Neuronal stem cell (in vitro differentiated cells): ENCODE measurements at regions not wholly inside any gene's neighbourhood (a gene's known extent, or its start where the extent isn't known, plus 50 kb on each side); places are given as distances from the start of the nearest gene placed in this dataset.
A peak's percentile ranks its signal among the peaks of the same experiment; 100 is the strongest.

Experiments
- DNase-seq: peaks from one replicate; pipeline ENCODE4 v3.0.0-alpha.2; 2013; ENCODE audit warnings: low spot score
- H2AFZ ChIP-seq: one replicate; pipeline ENCODE4 v1.6.1; 2013; ENCODE audit warnings: mild to moderate bottlenecking, low read length, inconsistent platforms
- H2AK5ac ChIP-seq: 2 replicates; pipeline ENCODE4 v1.6.1; 2013; ENCODE audit warnings: low read depth, mild to moderate bottlenecking, inconsistent platforms, low read length, moderate library complexity, mixed read lengths
- H2BK120ac ChIP-seq: 2 replicates; pipeline ENCODE4 v1.6.1; 2013; ENCODE audit warnings: low read depth, mild to moderate bottlenecking, inconsistent platforms, low read length, moderate library complexity, mixed read lengths
- H2BK12ac ChIP-seq: one replicate; pipeline ENCODE4 v1.6.1; 2013; ENCODE audit warnings: low read length, inconsistent platforms
- H2BK15ac ChIP-seq: 2 replicates; pipeline ENCODE4 v1.6.1; 2013; ENCODE audit warnings: mild to moderate bottlenecking, low read length, inconsistent platforms, mixed read lengths
- H2BK5ac ChIP-seq: one replicate; pipeline ENCODE4 v1.6.1; 2013; ENCODE audit warnings: inconsistent platforms, mild to moderate bottlenecking, low read length, moderate library complexity
- H3K14ac ChIP-seq: one replicate; pipeline ENCODE4 v1.6.1; 2013; ENCODE audit warnings: low read length, inconsistent platforms
- H3K18ac ChIP-seq: 2 replicates; pipeline ENCODE4 v1.6.1; 2013; ENCODE audit warnings: low read length, inconsistent platforms
- H3K23ac ChIP-seq: 2 replicates; pipeline ENCODE4 v1.6.1; 2013; ENCODE audit warnings: low read depth, mild to moderate bottlenecking, mixed read lengths, low read length, inconsistent platforms; ENCODE audit not compliant: poor library complexity
- H3K27ac ChIP-seq: replicated peaks from 3 replicates; pipeline ENCODE4 v1.5.1; 2013; ENCODE audit warnings: low read length, inconsistent platforms
- H3K27me3 ChIP-seq, 3 experiments: 2 replicates each; pipeline ENCODE4 v1.6.1; 2013; ENCODE audit warnings: low read length in 3 of 3, mild to moderate bottlenecking in 2 of 3, inconsistent platforms in 1 of 3, low read depth in 1 of 3, mixed read lengths in 1 of 3, moderate library complexity in 1 of 3; ENCODE audit not compliant: control insufficient read depth in 3 of 3, insufficient read depth in 3 of 3
- H3K36me3 ChIP-seq, 2 donors: replicated peaks in 1 of 2; 2 replicates each; pipeline ENCODE4 v1.6.1; 2013; ENCODE audit warnings: low read length in 2 of 2; ENCODE audit not compliant: control insufficient read depth in 2 of 2, insufficient read depth in 2 of 2
- H3K4ac ChIP-seq: 2 replicates; pipeline ENCODE4 v1.6.1; 2013; ENCODE audit warnings: inconsistent platforms, mild to moderate bottlenecking, low read length, moderate library complexity
- H3K4me1 ChIP-seq, 2 donors: 1 replicate in 1 of 2; 2 replicates in 1 of 2; pipeline ENCODE4 v1.6.1; 2013; ENCODE audit warnings: low read length in 2 of 2, low read depth in 1 of 2; ENCODE audit not compliant: control insufficient read depth in 2 of 2, insufficient read depth in 1 of 2
- H3K4me2 ChIP-seq: one replicate; pipeline ENCODE4 v1.6.1; 2013; ENCODE audit warnings: mild to moderate bottlenecking, low read length, inconsistent platforms; ENCODE audit not compliant: insufficient read depth, poor library complexity, severe bottlenecking
- H3K4me3 ChIP-seq, 2 donors: 2 replicates each; pipeline ENCODE4 v1.5.1; 2013; ENCODE audit warnings: low read length in 2 of 2, mild to moderate bottlenecking in 2 of 2, inconsistent platforms in 1 of 2, moderate library complexity in 1 of 2
- H3K79me1 ChIP-seq: one replicate; pipeline ENCODE4 v1.6.1; 2013; ENCODE audit warnings: low read depth, mild to moderate bottlenecking, inconsistent platforms, low read length, moderate library complexity
- H3K9ac ChIP-seq: one replicate; pipeline ENCODE4 v1.6.1; 2013; ENCODE audit warnings: mild to moderate bottlenecking, low read depth, low read length, inconsistent platforms; ENCODE audit not compliant: poor library complexity
- H3K9me3 ChIP-seq, 2 donors: replicated peaks in 1 of 2; 2 replicates each; pipeline versions ENCODE3 to v1.6.1; 2013; ENCODE audit warnings: low read length in 2 of 2, mild to moderate bottlenecking in 2 of 2, inconsistent platforms in 1 of 2, low read depth in 1 of 2, mixed read lengths in 1 of 2, moderate library complexity in 1 of 2; ENCODE audit not compliant: control insufficient read depth in 2 of 2, insufficient read depth in 1 of 2
- H4K8ac ChIP-seq: one replicate; pipeline ENCODE4 v1.6.1; 2013; ENCODE audit warnings: low read depth, mild to moderate bottlenecking, inconsistent platforms, low read length, moderate library complexity
- H4K91ac ChIP-seq: one replicate; pipeline ENCODE4 v1.6.1; 2013; ENCODE audit warnings: low read length, low read depth, mild to moderate bottlenecking, inconsistent platforms; ENCODE audit not compliant: poor library complexity
- WGBS, 2 donors: extraction: QIAGEN DNeasy Blood & Tissue Kit; methylation state at CpG; one replicate each; pipeline ENCODE4 v1.1.7; 2013; ENCODE audit warnings: missing lambda C conversion rate in 2 of 2, mixed read lengths in 1 of 2; ENCODE audit not compliant: insufficient read length in 2 of 2, insufficient replicate concordance in 1 of 2; ENCODE audit errors: extremely low coverage in 2 of 2; 5-methylcytosine and 5-hydroxymethylcytosine counted together

DNA sequence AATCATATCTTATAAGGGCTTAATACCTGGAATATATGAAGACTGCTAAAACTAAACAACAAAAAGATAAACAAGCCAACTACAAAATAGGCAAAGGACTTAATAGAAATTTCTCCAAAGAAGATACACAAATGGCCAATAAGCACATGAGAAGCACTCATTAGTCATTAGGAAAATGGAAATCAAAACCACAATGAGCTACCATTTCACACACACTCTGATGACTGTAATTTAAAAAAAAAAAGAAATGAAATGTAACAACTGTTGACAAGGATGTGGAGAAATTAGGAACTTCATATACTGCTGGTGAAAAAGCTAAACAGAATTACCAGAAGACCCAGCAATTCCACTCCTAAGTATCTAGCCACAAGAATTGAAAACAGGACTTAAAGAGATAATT lies 374.2 kb upstream of the ZP4 start:
- no peak overlapping the region for H3K14ac ChIP-seq
- no peak overlapping the region for H3K4me3 ChIP-seq
- H3K36me3 ChIP-seq = no peaks in the 10 kb centered on the region
- no peak for DNase-seq
- no peaks in the 10 kb centered on the region for H3K4me1 ChIP-seq
- H3K79me1 ChIP-seq = no peaks in the 10 kb centered on the region
- no peak overlapping the region for H2AFZ ChIP-seq
- no peaks in the 10 kb centered on the region for H3K27me3 ChIP-seq
- H2BK5ac ChIP-seq = no peak overlapping the region
- no peak overlapping the region for H3K23ac ChIP-seq
- H2BK12ac ChIP-seq = no peak overlapping the region
- no peak overlapping the region for H4K8ac ChIP-seq
- H3K27ac ChIP-seq = no peak overlapping the region
- H2BK120ac ChIP-seq = no peak overlapping the region
- no peak overlapping the region for H2BK15ac ChIP-seq
- no peak overlapping the region for H2AK5ac ChIP-seq
- no peak overlapping the region for H3K4me2 ChIP-seq
- no peak overlapping the region for H4K91ac ChIP-seq
- H3K9ac ChIP-seq = no peak overlapping the region
- no peak overlapping the region for H3K18ac ChIP-seq
- H3K9me3 ChIP-seq = no peaks in the 10 kb centered on the region
- H3K4ac ChIP-seq = no peak overlapping the region

DNA sequence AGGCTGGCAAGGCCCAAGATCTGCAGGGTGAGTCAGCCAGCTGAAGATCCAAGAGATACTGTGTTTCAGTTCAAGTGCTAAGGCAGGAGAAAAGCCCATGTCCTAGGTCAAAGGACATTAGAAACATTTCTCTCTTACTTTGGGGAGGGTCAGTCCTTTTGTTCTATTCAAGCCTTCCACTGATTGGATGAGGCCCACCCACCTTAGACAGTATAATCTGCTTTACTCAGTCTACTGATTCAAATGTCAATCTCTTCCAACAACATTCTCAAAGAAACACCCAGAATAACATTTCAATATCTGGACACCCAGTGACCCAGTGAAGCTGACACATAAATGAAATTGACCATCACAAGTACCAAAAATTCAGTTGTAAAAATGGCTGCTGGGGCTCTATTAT lies 367.8 kb upstream of the ZP4 start:
- no peak overlapping the region for H4K91ac ChIP-seq
- no peak overlapping the region for H3K4me3 ChIP-seq
- H3K9ac ChIP-seq = no peak overlapping the region
- no peaks in the 10 kb centered on the region for H3K36me3 ChIP-seq
- no peak overlapping the region for H3K18ac ChIP-seq
- H3K27ac ChIP-seq = no peak overlapping the region
- no peak overlapping the region for H4K8ac ChIP-seq
- H2AFZ ChIP-seq = no peak overlapping the region
- DNase-seq = no peak
- H3K79me1 ChIP-seq = no peaks in the 10 kb centered on the region
- no peak overlapping the region for H2BK12ac ChIP-seq
- no peak overlapping the region for H2BK15ac ChIP-seq
- no peak overlapping the region for H3K14ac ChIP-seq
- H2BK120ac ChIP-seq = no peak overlapping the region
- no peak overlapping the region for H3K23ac ChIP-seq
- H3K27me3 ChIP-seq = no peaks in the 10 kb centered on the region
- H2AK5ac ChIP-seq = no peak overlapping the region
- H3K9me3 ChIP-seq = no peaks in the 10 kb centered on the region
- H3K4me2 ChIP-seq = no peak overlapping the region
- no peak overlapping the region for H3K4ac ChIP-seq
- peaks cover 0 to 6% of the 10 kb centered on the region in 2 donors for H3K4me1 ChIP-seq
- no peak overlapping the region for H2BK5ac ChIP-seq

DNA sequence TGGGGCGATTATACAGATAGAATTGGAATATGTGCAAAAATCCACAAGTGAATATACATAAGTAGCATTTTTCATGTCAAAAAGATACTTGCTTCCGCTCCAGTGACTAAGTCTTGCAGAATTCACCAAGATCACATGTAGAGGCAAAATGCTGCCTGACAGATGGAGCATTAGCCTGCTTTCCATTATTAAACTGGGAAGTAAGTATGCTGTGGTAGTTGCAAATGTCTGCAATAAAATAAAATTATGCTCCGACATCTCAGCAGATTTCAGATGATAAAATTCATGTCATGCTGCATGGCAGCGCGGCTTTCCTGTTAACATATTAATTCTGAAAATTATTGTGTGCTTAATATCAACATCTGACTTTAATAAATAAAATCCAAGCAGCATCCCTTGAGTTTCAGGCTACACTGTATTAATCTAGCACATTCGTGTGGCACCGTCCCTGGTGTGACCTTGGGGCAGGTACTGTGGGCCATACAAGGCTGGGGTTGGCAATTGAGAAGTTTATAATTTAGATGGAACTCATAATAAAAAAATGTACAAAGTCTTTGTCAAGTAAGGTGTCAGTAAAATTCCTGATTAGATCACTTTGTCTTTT lies 366.4 kb upstream of the ZP4 start:
- Histone ChIP-seq H2AK5ac (no peak overlapping the region), H2BK15ac (no peak overlapping the region), H4K8ac (no peak overlapping the region), H4K91ac (no peak overlapping the region), H3K4me2 (no peak overlapping the region), H3K79me1 (no peaks in the 10 kb centered on the region), H3K36me3 (no peaks in the 10 kb centered on the region), H3K18ac (no peak overlapping the region), H2AFZ (no peak overlapping the region), H3K27me3 (no peaks in the 10 kb centered on the region), H2BK5ac (no peak overlapping the region), H3K27ac (no peak overlapping the region), H3K23ac (no peak overlapping the region), H2BK12ac (no peak overlapping the region), H2BK120ac (no peak overlapping the region), H3K9ac (no peak overlapping the region), H3K4ac (no peak overlapping the region), H3K4me1 (peaks cover 0 to 6% of the 10 kb centered on the region in 2 donors), H3K9me3 (no peaks in the 10 kb centered on the region), H3K4me3 (no peak overlapping the region), H3K14ac (no peak overlapping the region)
- DNase-seq = no peak
- WGBS, 2 donors = no CpG with 5 or more reads among the region's 7 CpGs

DNA sequence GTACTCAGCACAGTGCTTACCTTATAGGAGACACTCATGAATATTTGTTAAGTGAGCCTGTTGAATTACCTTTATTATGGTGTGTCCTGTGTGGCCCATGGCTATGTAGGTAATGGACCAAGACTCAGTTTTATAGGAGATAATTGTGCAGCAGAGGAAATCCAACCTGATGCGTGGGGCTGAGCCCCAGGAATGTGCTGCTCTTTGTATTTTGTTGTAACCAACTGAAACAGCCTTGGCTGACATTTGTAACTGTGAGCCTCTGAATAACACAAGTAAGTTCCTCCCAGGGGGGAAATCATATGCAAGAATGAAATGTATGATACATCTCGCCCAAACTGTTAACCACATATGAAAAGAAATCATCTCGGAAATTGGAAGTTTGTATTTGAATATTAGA lies 364.2 kb upstream of the ZP4 start:
- no peaks in the 10 kb centered on the region for H3K36me3 ChIP-seq
- H2BK15ac ChIP-seq = no peak overlapping the region
- no peak overlapping the region for H3K4me3 ChIP-seq
- no peak overlapping the region for H4K8ac ChIP-seq
- no peak overlapping the region for H4K91ac ChIP-seq
- no peak overlapping the region for H3K18ac ChIP-seq
- no peaks in the 10 kb centered on the region for H3K79me1 ChIP-seq
- H2BK120ac ChIP-seq = no peak overlapping the region
- no peak overlapping the region for H3K4ac ChIP-seq
- H3K9ac ChIP-seq = no peak overlapping the region
- no peaks in the 10 kb centered on the region for H3K9me3 ChIP-seq
- no peak overlapping the region for H2AK5ac ChIP-seq
- no peak overlapping the region for H3K27ac ChIP-seq
- H3K4me1 ChIP-seq = peaks cover 0 to 6% of the 10 kb centered on the region in 2 donors
- H3K14ac ChIP-seq = no peak overlapping the region
- DNase-seq = peak; percentile 4
- H3K4me2 ChIP-seq = no peak overlapping the region
- H3K27me3 ChIP-seq = no peaks in the 10 kb centered on the region
- H2AFZ ChIP-seq = no peak overlapping the region
- no peak overlapping the region for H2BK12ac ChIP-seq
- WGBS, 2 donors = no CpG with 5 or more reads among the region's 3 CpGs
- H2BK5ac ChIP-seq = no peak overlapping the region
- no peak overlapping the region for H3K23ac ChIP-seq
